Mucosa of descending colon (tissue), 3 donors: ENCODE measurements at regions not wholly inside any gene's neighbourhood (a gene's known extent, or its start where the extent isn't known, plus 50 kb on each side); places are given as distances from the start of the nearest gene placed in this dataset.

Experiments used
- ATAC-seq: fragments of 200-7000 bp; cut with Tn5 transposase; one replicate; pipeline ENCODE4 v1.9.1; 2020; ENCODE audit warnings: mild to moderate bottlenecking, moderate library complexity
- DNase-seq, 3 donors: peaks; one replicate each; pipeline ENCODE4 v3.0.0-alpha.2; 2020
- H3K36me3 ChIP-seq: fragments of 200-600 bp; one replicate; pipeline ENCODE4 v1.8.0; 2021; ENCODE audit warnings: low read depth, mild to moderate bottlenecking
- H3K4me1 ChIP-seq: fragments of 200-600 bp; one replicate; pipeline ENCODE4 v1.8.0; 2021; ENCODE audit warnings: low read depth, mild to moderate bottlenecking
- H3K4me3 ChIP-seq: fragments of 200-600 bp; one replicate; pipeline ENCODE4 v1.8.0; 2021; ENCODE audit warnings: mild to moderate bottlenecking
- H3K9me3 ChIP-seq: fragments of 200-600 bp; one replicate; pipeline ENCODE4 v1.8.0; 2021; ENCODE audit warnings: mild to moderate bottlenecking
- CTCF ChIP-seq: fragments of 200-600 bp; IDR thresholded peaks from one replicate; pipeline ENCODE4 v1.8.0; 2022; ENCODE audit warnings: antibody characterized with exemption, mild to moderate bottlenecking
- intact Hi-C, 2 donors: fragments of 100-400 bp; cut with DNase I in 1 of 2; cut with micrococcal nuclease in 1 of 2; formaldehyde crosslinking; loops; one replicate each; pipeline versions ENCODE4 v1.11.0 to v1.11.1; 2022; cut with DNase I, micrococcal nuclease
- donor health status: DM: no; HTN: no; CAD: no; lungs with moderate emphysema.
- donor health status: DM: no; HTN: no; CAD: no.
- donor health status: DM: no; HTN: yes; CAD: no.

DNA sequence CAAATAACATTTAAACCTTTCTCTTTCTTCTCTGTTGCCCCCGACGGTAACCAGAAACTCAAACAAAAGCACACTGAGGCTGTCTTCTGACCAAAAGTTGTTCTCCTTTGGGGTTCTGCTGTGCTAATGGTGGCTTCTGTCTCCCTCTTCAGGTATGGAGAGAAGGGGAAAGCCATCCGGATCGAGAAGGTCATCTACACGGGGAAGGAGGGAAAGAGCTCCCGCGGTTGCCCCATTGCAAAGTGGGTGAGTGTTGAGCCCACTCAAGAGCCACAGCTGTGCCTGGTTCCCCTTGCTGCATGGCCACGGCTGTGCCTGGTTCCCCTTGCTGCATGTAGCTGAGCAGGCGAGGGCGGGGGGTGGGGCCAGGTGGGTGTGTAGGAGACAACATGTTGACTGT, 67.4 kb downstream of the BOLA3 start:
- peak; percentile 25 for ATAC-seq
- DNase-seq: no peak
- Histone ChIP-seq H3K4me1 (no peaks in the 10 kb centered on the region), H3K9me3 (no peaks in the 10 kb centered on the region), H3K4me3 (no peak overlapping the region), H3K36me3 (no peaks in the 10 kb centered on the region)
- intact Hi-C loops: no loop called here
- no peak for TF ChIP-seq CTCF

GRCh38 chr2:74081030-74081762, 66.5 kb downstream of the BOLA3 start:
- Histone ChIP-seq H3K36me3 (no peaks in the 10 kb centered on the region), H3K9me3 (no peaks in the 10 kb centered on the region), H3K4me1 (no peaks in the 10 kb centered on the region), H3K4me3 (no peak overlapping the region)
- intact Hi-C loops: no loop called here
- no peak for TF ChIP-seq CTCF
- DNase-seq: no peak
- ATAC-seq: no peak

DNA sequence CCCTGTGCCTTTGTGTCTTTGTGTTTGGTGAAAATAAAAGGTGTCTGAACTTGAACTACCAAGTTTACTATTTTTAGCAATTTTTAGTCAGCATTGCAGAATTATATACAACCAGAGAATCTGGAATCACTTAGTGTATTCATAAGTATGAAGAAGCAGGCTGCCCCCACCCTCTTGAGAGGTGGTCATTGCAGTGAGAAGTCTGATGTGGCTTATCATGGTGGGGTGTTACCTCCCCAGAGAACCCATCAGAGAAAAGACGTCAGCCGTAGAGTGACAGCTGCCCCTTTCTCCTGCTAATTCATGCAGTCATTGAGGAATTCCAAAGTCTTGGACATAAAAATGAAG, 66.0 kb downstream of the BOLA3 start:
- no peak overlapping the region for H3K4me3 ChIP-seq
- no peaks in the 10 kb centered on the region for H3K36me3 ChIP-seq
- DNase-seq (no peak), ATAC-seq (no peak)
- intact Hi-C loops: no loop called here
- H3K9me3 ChIP-seq: no peaks in the 10 kb centered on the region
- TF ChIP-seq CTCF: no peak
- H3K4me1 ChIP-seq: no peaks in the 10 kb centered on the region

- Histone ChIP-seq H3K4me3 (no peak overlapping the region), H3K36me3 (no peaks in the 10 kb centered on the region), H3K4me1 (no peaks in the 10 kb centered on the region), H3K9me3 (no peaks in the 10 kb centered on the region)
- no peak for ATAC-seq
- intact Hi-C loops: no loop called here
- no peak for TF ChIP-seq CTCF
- no peak for DNase-seq
These were observed 64.0 kb downstream of the BOLA3 start for GRCh38 chr2:74083750-74084149.
